ENCODE measurements at regions not wholly inside any gene's neighbourhood (a gene's known extent, or its start where the extent isn't known, plus 50 kb on each side); places are given as distances from the start of the nearest gene placed in this dataset.

DNA sequence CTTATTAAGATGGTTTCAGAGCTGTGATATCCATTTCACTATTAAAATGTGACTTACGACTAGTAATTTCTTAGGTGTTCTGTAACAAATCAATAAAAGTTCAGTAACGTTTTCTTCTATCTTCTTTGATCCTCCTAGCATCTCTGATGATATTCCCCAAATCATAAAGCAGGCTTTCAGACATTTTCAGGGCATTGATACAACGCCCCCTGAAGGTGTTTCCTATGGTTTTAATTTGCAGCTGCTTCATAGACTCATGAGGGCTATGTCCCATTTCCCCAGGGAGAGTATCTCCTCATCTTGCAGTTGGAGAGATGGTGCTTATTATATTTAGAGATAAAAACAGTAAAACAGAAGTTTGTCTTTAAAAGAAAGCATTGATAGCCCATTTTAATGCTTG is 246.8 kb upstream of the CNTN3 start:
- Histone ChIP-seq H2AK5ac (ENCODE audit: low read depth, low read length) (no peak overlapping the region), H3K79me1 (ENCODE audit: low read depth, low read length) (no peaks in the 10 kb centered on the region), H3K79me2 (ENCODE audit: control insufficient read depth in 1 of 2, insufficient read depth in 2 of 2, low read length in 2 of 2) (no peaks in the 10 kb centered on the region), H4K20me1 (replicated peaks in 1 of 2; ENCODE audit: control insufficient read depth in 1 of 2, insufficient read depth in 2 of 2, low read length in 2 of 2) (no peaks in the 10 kb centered on the region), H2AFZ (ENCODE audit: low read length) (no peak overlapping the region), H3K4me1 (replicated peaks in 1 of 4; ENCODE audit: control insufficient read depth in 3 of 4, insufficient read depth in 4 of 4, low read length in 3 of 4) (no peaks in the 10 kb centered on the region), H4K91ac (replicated peaks; ENCODE audit: insufficient read length, low read length) (no peak overlapping the region), H3K27me3 (replicated peaks in 1 of 4; ENCODE audit: control insufficient read depth in 3 of 4, extremely low read depth in 1 of 4, insufficient read depth in 3 of 4, low read length in 3 of 4) (peaks cover 0 to 1% (median 0%) of the 10 kb centered on the region in 4 experiments; a peak in 1 of 7 replicates), H3K27ac (ENCODE audit: low read depth, low read length) (no peak overlapping the region), H4K5ac (ENCODE audit: insufficient read length, low read depth, low read length) (no peak overlapping the region), H3K14ac (ENCODE audit: insufficient read length) (no peak overlapping the region), H4K8ac (ENCODE audit: extremely low read depth, insufficient read depth, low read length) (no peak overlapping the region), H3K18ac (ENCODE audit: extremely low read depth, low read length) (no peak overlapping the region), H2BK120ac (replicated peaks; ENCODE audit: low read depth, low read length) (no peak overlapping the region), H3K4ac (replicated peaks; ENCODE audit: insufficient read length, low read depth, low read length) (no peak overlapping the region), H2BK5ac (ENCODE audit: low read depth, low read length) (no peak overlapping the region), H3K23ac (ENCODE audit: insufficient read length) (no peak overlapping the region), H3K9me3 (ENCODE audit: insufficient read depth in 2 of 2, low read depth in 1 of 2, low read length in 1 of 2) (no peaks in the 10 kb centered on the region), H3K36me3 (ENCODE audit: control insufficient read depth in 2 of 4, insufficient read depth in 4 of 4, low read length in 3 of 4) (no peaks in the 10 kb centered on the region), H3K56ac (replicated peaks; ENCODE audit: insufficient read length, low read depth, low read length) (no peak overlapping the region), H3K4me2 (ENCODE audit: insufficient read depth in 1 of 2, low read depth in 2 of 2, low read length in 2 of 2) (no peak overlapping the region), H2BK12ac (ENCODE audit: low read depth, low read length) (no peak overlapping the region), H3K9ac (replicated peaks in 1 of 4; ENCODE audit: extremely low read depth in 1 of 4, low read depth in 3 of 4, low read length in 3 of 4) (no peak overlapping the region), H2BK15ac (ENCODE audit: low read length) (no peak overlapping the region), H2BK20ac (ENCODE audit: low read length) (no peak overlapping the region), H3K23me2 (ENCODE audit: low read depth, low read length) (no peaks in the 10 kb centered on the region), H3K4me3 (ENCODE audit: extremely low read depth in 1 of 4, insufficient read depth in 2 of 4, low read depth in 3 of 4, low read length in 4 of 4) (no peak overlapping the region)
- POLR2A ChIA-PET (ENCODE audit: partially characterized antibody): no interaction called here
- DNase-seq (ENCODE audit: low read depth in 1 of 2, low spot score in 2 of 2): no peak
- CTCF ChIA-PET (ENCODE audit: partially characterized antibody): interaction anchor here (1.0 kb wide), 1 partner anchor 34 kb away, joined by 3 read pairs; no protein-coding TSS in a partner anchor
- 63% methylated on average over 3 of the region's 3 CpGs; no CpG with 5 or more reads in 1 of the 2 experiments for WGBS, 2 experiments (ENCODE audit: extremely low coverage in 1 of 2, insufficient coverage in 1 of 2, insufficient read length in 1 of 2, insufficient replicate concordance in 2 of 2, low coverage in 1 of 2, low lambda C conversion rate in 2 of 2, missing lambda C conversion rate in 1 of 2)
- FAIRE-seq: no peak
- TF ChIP-seq EGR1 (IDR thresholded peaks at IDR 0.05; ENCODE audit: borderline replicate concordance, low read depth, low read length): no peak
- no peak for TF ChIP-seq TBP (IDR thresholded peaks at IDR 0.05; ENCODE audit: low read depth, low read length)
- TF ChIP-seq SUZ12 (IDR thresholded peaks at IDR 0.05; ENCODE audit: low read length): no peak
- TF ChIP-seq, protein P1, sequence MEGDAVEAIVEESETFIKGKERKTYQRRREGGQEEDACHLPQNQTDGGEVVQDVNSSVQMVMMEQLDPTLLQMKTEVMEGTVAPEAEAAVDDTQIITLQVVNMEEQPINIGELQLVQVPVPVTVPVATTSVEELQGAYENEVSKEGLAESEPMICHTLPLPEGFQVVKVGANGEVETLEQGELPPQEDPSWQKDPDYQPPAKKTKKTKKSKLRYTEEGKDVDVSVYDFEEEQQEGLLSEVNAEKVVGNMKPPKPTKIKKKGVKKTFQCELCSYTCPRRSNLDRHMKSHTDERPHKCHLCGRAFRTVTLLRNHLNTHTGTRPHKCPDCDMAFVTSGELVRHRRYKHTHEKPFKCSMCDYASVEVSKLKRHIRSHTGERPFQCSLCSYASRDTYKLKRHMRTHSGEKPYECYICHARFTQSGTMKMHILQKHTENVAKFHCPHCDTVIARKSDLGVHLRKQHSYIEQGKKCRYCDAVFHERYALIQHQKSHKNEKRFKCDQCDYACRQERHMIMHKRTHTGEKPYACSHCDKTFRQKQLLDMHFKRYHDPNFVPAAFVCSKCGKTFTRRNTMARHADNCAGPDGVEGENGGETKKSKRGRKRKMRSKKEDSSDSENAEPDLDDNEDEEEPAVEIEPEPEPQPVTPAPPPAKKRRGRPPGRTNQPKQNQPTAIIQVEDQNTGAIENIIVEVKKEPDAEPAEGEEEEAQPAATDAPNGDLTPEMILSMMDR (IDR thresholded peaks at IDR 0.05; ENCODE audit: control extremely low read depth in 1 of 3, insufficient read depth in 1 of 3, low read depth in 1 of 3, low read length in 3 of 3): peak in 2 of 3 experiments; percentile 13 to 25; a peak in 2 of 4 replicates
- no peak for TF ChIP-seq EP300 (IDR thresholded peaks at IDR 0.05; ENCODE audit: borderline replicate concordance in 1 of 2, low read depth in 2 of 2, low read length in 2 of 2)
- no peak for TF ChIP-seq KDM1A (IDR thresholded peaks at IDR 0.05; ENCODE audit: borderline replicate concordance, low read length)
- TF ChIP-seq TAF7 (optimal IDR thresholded peaks at IDR 0.05; ENCODE audit: borderline replicate concordance, low read depth, low read length): no peak
- no peak for TF ChIP-seq JUND (IDR thresholded peaks at IDR 0.05; ENCODE audit: low read length)
- no peak for TF ChIP-seq TAF1 (IDR thresholded peaks at IDR 0.05; ENCODE audit: low read depth, low read length)
- no peak for TF ChIP-seq TEAD4 (IDR thresholded peaks at IDR 0.05; ENCODE audit: low read depth, low read length)
- TF ChIP-seq BRCA1 (IDR thresholded peaks at IDR 0.05; ENCODE audit: low read depth, low read length): no peak
- TF ChIP-seq NANOG (IDR thresholded peaks at IDR 0.05; ENCODE audit: insufficient read depth, low read depth, low read length, poor library complexity, severe bottlenecking): no peak
- no peak for TF ChIP-seq CHD2 (IDR thresholded peaks at IDR 0.05; ENCODE audit: low read length)
